Type B pancreatic cell (in vitro differentiated cells): ENCODE measurements at regions not wholly inside any gene's neighbourhood (a gene's known extent, or its start where the extent isn't known, plus 50 kb on each side); places are given as distances from the start of the nearest gene placed in this dataset.

Source experiments
- DNase-seq: peaks from one replicate; pipeline ENCODE4 v3.0.0; 2021; ENCODE audit warnings: mixed read lengths; ENCODE audit not compliant: unreplicated experiment; ENCODE audit errors: extremely low spot score
- H3K27ac Mint-ChIP-seq: 2 replicates; pipeline ENCODE4 v1.8.0; 2021; ENCODE audit warnings: mild to moderate bottlenecking, mixed read lengths
- H3K27me3 Mint-ChIP-seq: 2 replicates; pipeline ENCODE4 v1.8.0; 2021; ENCODE audit warnings: mixed read lengths
- H3K36me3 Mint-ChIP-seq: 2 replicates; pipeline ENCODE4 v1.8.0; 2021; ENCODE audit warnings: mixed read lengths
- H3K4me1 Mint-ChIP-seq: one replicate; pipeline ENCODE4 v1.8.0; 2021; ENCODE audit warnings: mixed read lengths; ENCODE audit not compliant: unreplicated experiment
- H3K4me3 Mint-ChIP-seq: 2 replicates; pipeline ENCODE4 v1.8.0; 2021; ENCODE audit warnings: mild to moderate bottlenecking, mixed read lengths
- H3K9me3 Mint-ChIP-seq: 2 replicates; pipeline ENCODE4 v1.8.0; 2021; ENCODE audit warnings: mixed read lengths
- CTCF ChIP-seq: fragments of 200-600 bp; sonication (generic); conservative IDR thresholded peaks from 2 replicates; pipeline ENCODE4 v1.5.0; 2021; ENCODE audit warnings: antibody characterized with exemption, mild to moderate bottlenecking

- DNase-seq: no peak
- Mint-ChIP-seq H3K4me3 (no peak overlapping the region), H3K36me3 (no peaks in the 10 kb centered on the region), H3K27me3 (no peaks in the 10 kb centered on the region), H3K27ac (no peak overlapping the region), H3K9me3 (no peaks in the 10 kb centered on the region), H3K4me1 (no peaks in the 10 kb centered on the region)
- no peak for TF ChIP-seq CTCF
These were observed 550.1 kb upstream of the PCDH20 start for GRCh38 chr13:61965756-61966155.

- DNase-seq: no peak
- Mint-ChIP-seq H3K9me3 (no peaks in the 10 kb centered on the region), H3K4me3 (no peak overlapping the region), H3K36me3 (no peaks in the 10 kb centered on the region), H3K27ac (no peak overlapping the region), H3K4me1 (no peaks in the 10 kb centered on the region), H3K27me3 (no peaks in the 10 kb centered on the region)
- TF ChIP-seq CTCF: no peak
These were observed 545.3 kb upstream of the PCDH20 start for GRCh38 chr13:61960981-61961380.

- Mint-ChIP-seq H3K4me1 (no peaks in the 10 kb centered on the region), H3K27me3 (peaks cover 5% of the 10 kb centered on the region), H3K4me3 (no peak overlapping the region), H3K27ac (no peak overlapping the region), H3K36me3 (no peaks in the 10 kb centered on the region), H3K9me3 (no peaks in the 10 kb centered on the region)
- TF ChIP-seq CTCF: peak; percentile 77
- no peak for DNase-seq
These were observed 538.4 kb upstream of the PCDH20 start for GRCh38 chr13:61954092-61954491.

- no peak for TF ChIP-seq CTCF
- no peak for DNase-seq
- no peaks in the 10 kb centered on the region for H3K9me3 Mint-ChIP-seq
- no peak overlapping the region for H3K27ac Mint-ChIP-seq
- H3K27me3 Mint-ChIP-seq: peaks cover 5% of the 10 kb centered on the region
- no peaks in the 10 kb centered on the region for H3K4me1 Mint-ChIP-seq
- H3K4me3 Mint-ChIP-seq: no peak overlapping the region
- H3K36me3 Mint-ChIP-seq: no peaks in the 10 kb centered on the region
These were observed 535.2 kb upstream of the PCDH20 start for GRCh38 chr13:61950828-61951227.

- DNase-seq: no peak
- Mint-ChIP-seq H3K4me3 (no peak overlapping the region), H3K36me3 (no peaks in the 10 kb centered on the region), H3K9me3 (no peaks in the 10 kb centered on the region), H3K27me3 (no peaks in the 10 kb centered on the region), H3K4me1 (no peaks in the 10 kb centered on the region), H3K27ac (no peak overlapping the region)
- TF ChIP-seq CTCF: no peak
These were observed 528.8 kb upstream of the PCDH20 start for GRCh38 chr13:61944329-61944929.

- no peaks in the 10 kb centered on the region for H3K4me1 Mint-ChIP-seq
- no peak overlapping the region for H3K27ac Mint-ChIP-seq
- no peak overlapping the region for H3K4me3 Mint-ChIP-seq
- H3K9me3 Mint-ChIP-seq: no peaks in the 10 kb centered on the region
- H3K36me3 Mint-ChIP-seq: no peaks in the 10 kb centered on the region
- DNase-seq: no peak
- no peak for TF ChIP-seq CTCF
- H3K27me3 Mint-ChIP-seq: no peaks in the 10 kb centered on the region
These were observed 520.1 kb upstream of the PCDH20 start for GRCh38 chr13:61935710-61936109.
